Stimulated activated CD4-positive, alpha-beta T cell treated with anti-CD3 and anti-CD28 coated beads, Interleukin-4, amount 100 ng/mL, for 1 hour (primary cell): ENCODE measurements at regions not wholly inside any gene's neighbourhood (a gene's known extent, or its start where the extent isn't known, plus 50 kb on each side); places are given as distances from the start of the nearest gene placed in this dataset.

Experiments used
- DNase-seq: peaks from one replicate; pipeline ENCODE4 v3.0.0-alpha.2; 2020

GRCh38 chr5:2530609-2531008, 220.9 kb downstream of the IRX2 start:
- no peak for DNase-seq

GRCh38 chr5:2529371-2530092, 221.9 kb downstream of the IRX2 start:
- no peak for DNase-seq

- no peak for DNase-seq
Observed at GRCh38 chr5:2525351-2525750, 226.1 kb downstream of the IRX2 start.

DNA sequence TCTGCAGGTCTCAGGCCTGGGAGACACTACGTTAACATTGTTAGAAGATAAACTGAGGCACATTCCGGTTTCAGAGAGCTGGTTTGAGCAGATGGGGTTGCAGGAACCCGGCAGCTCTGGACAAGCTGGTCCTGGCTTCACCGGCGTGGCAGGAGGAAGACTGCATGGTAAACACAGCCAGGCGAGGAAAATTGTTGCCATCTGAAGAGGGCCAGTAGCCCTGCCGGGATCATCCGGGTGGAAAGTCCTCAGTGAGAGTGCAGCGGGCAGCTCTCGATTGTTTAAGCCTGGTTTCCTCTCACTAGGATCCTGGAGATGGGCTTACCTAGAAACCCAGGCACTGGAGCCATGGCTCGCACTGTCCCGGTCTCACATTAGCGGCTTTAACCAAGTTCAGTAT, 226.9 kb downstream of the IRX2 start:
- DNase-seq: no peak

DNA sequence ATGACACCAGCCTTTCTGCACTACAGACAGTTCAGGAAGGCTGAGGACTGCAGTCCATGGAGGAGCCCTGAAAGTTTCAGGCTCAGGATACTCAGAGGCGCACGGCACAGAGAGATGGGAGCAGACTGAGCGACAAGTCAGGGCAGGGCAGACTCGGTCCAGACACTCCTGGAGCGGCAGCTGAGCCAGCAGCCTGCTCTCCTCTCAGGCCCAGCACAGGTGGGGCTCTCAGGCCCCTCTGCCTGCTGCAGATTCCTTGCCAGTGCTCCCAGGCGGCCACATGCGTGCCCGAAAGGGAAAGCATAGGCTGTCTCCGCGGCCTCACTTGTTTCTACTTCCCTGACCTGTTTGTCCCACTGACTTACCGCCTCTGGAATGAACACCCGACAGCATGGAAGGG, 228.3 kb downstream of the IRX2 start:
- DNase-seq: no peak

GRCh38 chr5:2522372-2522771, 229.1 kb downstream of the IRX2 start:
- no peak for DNase-seq

DNA sequence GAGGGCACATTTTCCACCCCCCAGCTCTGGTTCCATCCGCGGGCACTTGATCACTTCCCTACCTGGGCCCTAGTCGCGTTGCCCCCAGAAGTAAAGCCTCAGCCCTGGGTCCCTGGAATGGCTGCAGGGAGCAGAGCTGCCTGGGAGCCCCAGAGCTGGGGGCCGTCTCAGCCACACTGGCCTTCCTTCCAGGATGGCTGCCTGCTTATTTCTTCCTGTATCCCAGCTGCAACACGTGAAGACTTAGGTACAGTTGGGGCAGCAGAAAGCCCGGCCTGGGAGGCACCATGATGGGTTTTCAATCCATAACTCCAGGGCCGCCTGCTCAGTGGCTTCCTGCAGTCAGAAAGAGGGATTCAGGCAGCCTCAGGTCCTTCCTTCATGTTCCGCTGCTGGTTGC, 232.3 kb downstream of the IRX2 start:
- DNase-seq: no peak

GRCh38 chr5:2517451-2517850, 234.0 kb downstream of the IRX2 start:
- DNase-seq: no peak

GRCh38 chr5:2515180-2515764, 236.2 kb downstream of the IRX2 start:
- no peak for DNase-seq

- DNase-seq: no peak
Observed at GRCh38 chr5:2514484-2514883, 237.0 kb downstream of the IRX2 start.

DNA sequence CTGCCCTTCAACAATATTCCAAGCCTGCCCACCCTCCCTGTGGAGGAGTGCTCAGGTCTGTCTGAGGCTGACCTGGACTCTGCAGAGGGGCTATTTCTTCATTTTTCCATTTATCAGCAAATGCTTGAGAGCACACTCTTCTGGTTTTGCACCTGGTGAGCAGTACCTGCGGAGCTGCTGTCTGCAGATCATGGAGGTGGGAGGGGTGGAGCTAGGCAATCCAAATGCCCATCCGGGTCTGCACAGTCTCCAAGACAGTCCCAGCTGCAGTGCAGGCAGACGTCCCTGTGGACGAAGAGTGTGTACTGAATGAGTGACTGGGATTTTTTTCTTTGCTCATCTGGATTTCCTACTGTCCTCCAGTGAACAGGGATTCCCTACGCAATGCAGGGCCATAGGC, 239.8 kb downstream of the IRX2 start:
- DNase-seq: no peak

DNA sequence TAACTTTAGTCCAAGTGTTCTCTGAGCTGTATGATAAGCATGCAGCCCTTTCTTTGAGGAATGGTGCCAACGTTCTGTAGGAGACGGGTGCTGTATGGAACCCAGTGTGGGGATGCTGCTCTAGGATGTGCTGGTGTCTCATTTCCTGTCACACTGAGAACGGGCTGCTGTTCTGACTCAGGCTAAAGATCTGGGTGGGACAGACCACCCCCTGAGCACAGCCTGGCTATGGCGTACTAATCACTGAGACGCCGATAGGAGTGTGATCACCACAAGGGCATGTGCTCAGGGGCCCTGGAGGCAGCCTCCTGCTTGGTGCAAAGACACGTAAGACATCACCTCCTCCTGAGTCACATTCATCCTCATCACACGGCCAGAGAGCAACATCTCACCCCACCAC, 240.4 kb downstream of the IRX2 start:
- DNase-seq: no peak

DNA sequence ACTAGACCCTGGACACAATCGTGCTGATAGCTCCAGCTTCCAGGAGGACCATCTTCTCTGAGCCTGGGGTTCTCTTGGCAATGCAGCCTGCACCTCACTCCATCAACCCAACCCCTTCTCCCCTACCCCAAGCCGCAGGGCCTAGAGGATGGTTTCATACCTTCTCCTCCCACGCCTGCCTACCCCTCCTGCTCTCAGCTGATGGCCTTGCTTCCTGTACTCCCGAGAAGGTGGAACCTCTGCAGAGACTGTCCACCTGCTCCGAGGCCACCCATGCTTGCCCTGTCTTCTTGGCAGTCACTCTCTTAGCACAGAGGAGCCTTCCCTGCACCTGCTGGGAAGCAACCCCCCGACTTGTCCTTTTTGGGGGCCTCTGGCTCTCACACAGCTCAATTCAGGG, 241.9 kb downstream of the IRX2 start:
- no peak for DNase-seq

DNA sequence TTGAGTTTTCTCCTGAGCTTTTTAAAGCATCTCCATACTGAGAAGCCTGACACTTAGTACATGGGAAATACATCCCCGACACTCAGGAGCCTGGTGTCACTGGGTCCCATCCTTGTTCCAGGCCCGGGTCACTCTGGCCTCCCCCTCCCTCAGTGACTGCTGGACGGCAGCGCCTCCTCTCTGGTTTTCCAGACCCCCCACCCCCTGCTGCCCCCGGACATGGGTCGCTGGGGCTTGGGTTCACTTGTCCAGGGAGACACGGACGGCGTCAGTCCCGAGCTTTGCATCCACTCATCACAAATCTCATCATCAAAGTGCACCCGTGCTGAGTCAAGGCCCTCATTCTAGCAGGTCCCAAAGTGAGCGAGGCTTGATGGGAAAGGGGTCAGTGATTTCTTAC, 243.0 kb downstream of the IRX2 start:
- DNase-seq: no peak

GRCh38 chr5:2507611-2508010, 243.9 kb downstream of the IRX2 start:
- DNase-seq: no peak

- DNase-seq: no peak
Observed at GRCh38 chr5:2506603-2507002, 244.9 kb downstream of the IRX2 start.

DNA sequence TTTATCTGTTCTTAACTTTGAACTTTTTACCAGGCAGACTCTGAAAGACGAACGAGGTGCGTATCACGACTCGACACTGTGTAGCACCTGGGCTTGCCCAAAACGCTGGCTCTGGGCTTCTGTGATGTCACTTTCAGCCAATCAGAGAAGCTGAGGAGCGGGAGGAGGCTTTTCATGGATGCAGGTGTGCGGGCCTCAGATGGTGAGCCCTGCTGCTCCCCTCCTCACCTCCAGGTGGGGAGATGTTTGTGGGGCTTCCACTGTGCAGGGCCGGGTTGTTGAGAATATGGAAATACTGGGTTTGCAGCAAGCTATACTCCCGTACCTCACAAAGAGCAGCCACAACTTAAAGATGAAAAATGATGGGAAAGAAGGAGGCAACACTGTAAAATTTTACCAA, 246.3 kb downstream of the IRX2 start:
- no peak for DNase-seq

- DNase-seq: no peak
Observed at GRCh38 chr5:2502970-2503594, 248.4 kb downstream of the IRX2 start.

DNA sequence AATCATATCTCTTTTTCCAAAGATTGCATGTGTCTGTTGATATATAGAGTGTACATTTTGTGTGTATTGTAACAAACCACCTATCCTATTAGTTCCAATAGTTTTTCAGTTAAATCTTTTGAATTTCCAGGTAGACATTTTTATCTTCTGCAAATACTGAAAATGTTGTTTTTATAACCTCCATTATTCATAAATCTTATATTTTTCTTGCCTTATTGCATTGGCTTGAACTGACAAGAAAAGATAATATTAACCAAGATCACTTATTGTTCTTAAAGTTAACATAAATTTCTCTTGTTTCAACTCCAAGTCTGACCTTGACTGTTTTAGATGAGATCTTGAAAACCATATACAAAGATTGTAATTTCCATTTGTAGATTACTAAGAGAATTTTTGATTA, 251.6 kb downstream of the IRX2 start:
- no peak for DNase-seq

DNA sequence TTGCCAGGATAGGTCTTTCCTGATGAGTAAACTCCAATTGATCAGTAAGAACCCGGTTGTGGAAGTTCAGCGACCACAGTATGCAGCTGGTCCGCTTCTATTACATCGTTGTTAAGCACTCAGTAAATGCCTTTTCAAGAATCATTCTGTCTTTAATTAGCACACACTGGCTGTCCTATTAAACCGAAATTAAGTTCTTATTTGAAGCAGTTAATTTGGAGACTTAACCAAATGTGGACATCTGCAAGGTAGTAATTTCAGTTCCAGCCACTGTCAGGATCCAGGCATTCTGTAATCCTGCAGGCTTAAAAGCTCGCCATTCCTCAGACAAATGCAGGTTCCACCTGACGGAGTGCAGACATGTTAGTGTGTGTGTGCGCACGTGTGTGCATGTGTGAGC, 254.6 kb downstream of the IRX2 start:
- no peak for DNase-seq

DNA sequence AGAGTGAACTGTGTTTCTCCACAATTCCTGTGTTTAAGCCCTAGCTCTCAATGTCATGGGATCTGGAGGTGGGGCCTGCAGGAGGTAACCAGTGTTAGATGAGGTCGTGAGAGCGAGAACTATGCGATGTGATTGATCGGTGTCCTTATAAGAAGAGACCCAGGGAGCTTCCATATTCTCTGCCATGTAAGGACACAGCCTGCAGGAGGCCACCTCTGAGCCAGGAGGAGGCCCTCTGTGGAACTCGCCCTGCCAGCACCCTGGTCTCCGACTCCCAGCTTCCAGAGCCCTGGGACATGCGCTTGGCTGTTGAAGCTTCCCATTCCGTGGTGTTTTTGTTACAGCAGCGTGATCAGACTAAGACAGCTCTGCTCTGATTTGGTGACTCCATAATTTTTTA, 255.4 kb downstream of the IRX2 start:
- no peak for DNase-seq

DNA sequence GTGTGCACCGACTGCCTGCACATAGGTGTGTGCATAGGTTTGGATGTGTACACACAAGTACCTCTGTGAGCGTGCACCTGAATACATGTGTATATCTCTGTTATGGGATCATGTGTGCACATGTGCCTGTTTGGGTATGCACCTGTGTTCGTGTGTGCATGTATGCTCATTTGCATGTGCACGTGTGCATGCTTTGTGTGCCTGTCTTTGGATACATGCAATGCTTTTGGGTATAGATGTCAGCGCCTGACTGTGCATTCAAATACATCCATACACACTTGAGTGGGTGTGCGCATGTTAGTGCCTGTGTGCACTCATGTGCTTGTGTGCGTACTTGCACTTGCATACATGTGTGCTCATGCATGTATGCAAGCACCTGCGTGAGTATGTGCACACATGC, 258.1 kb downstream of the IRX2 start:
- DNase-seq: no peak

DNA sequence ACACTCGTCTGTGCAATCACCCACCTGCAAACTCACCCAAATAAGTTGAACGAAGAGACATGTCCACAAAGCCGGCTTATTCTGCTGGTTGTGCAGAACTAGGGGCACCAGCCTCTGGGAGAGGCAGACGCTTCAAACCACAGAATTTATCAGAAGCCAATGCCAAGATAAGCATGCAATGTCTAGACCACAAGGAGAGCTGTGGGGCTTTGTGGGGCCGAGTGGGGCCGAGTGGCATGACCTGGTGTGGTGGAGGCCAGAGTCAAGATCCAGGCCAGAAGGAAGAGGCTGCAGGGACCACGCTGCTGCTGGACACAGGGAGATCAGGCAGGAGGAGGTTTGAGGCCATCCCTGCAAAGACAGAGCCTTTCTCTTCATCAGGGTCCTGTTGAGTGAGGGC, 259.0 kb downstream of the IRX2 start:
- DNase-seq: no peak

GRCh38 chr5:2491846-2492245, 259.6 kb downstream of the IRX2 start:
- DNase-seq: no peak

GRCh38 chr5:2489306-2489705, 262.2 kb downstream of the IRX2 start:
- DNase-seq: no peak
